GM19351 (cell line): ENCODE measurements at regions not wholly inside any gene's neighbourhood (a gene's known extent, or its start where the extent isn't known, plus 50 kb on each side); places are given as distances from the start of the nearest gene placed in this dataset.

Experiments
- ATAC-seq: cut with Tn5 transposase; IDR thresholded peaks from one replicate; pipeline ENCODE4 v1.9.1; 2021; ENCODE audit warnings: mild to moderate bottlenecking, moderate library complexity; ENCODE audit not compliant: unreplicated experiment

- ATAC-seq: no peak
Measured at GRCh38 chr13:43983373-43983772, 103.7 kb downstream of the LACC1 start.

GRCh38 chr13:43984292-43984691 is 104.6 kb downstream of the LACC1 start:
- no peak for ATAC-seq

- ATAC-seq: no peak
Measured at GRCh38 chr13:43985422-43986072, 105.8 kb downstream of the LACC1 start.

GRCh38 chr13:43986421-43986981 is 106.8 kb downstream of the LACC1 start:
- no peak for ATAC-seq

- no peak for ATAC-seq
Measured at GRCh38 chr13:43988302-43988701, 108.6 kb downstream of the LACC1 start.

GRCh38 chr13:43990021-43990420 is 110.3 kb downstream of the LACC1 start:
- no peak for ATAC-seq

- no peak for ATAC-seq
Measured at GRCh38 chr13:43990829-43991228, 111.1 kb downstream of the LACC1 start.

GRCh38 chr13:43991773-43992201 is 112.1 kb downstream of the LACC1 start:
- ATAC-seq: no peak

- ATAC-seq: no peak
Measured at GRCh38 chr13:43992211-43992610, 112.5 kb downstream of the LACC1 start.

GRCh38 chr13:43994999-43995859 is 115.5 kb downstream of the LACC1 start:
- ATAC-seq: no peak

GRCh38 chr13:43996221-43996620 is 116.5 kb downstream of the LACC1 start:
- ATAC-seq: no peak

GRCh38 chr13:44003481-44003880 is 123.8 kb downstream of the LACC1 start:
- ATAC-seq: no peak

GRCh38 chr13:44004878-44005277 is 125.2 kb downstream of the LACC1 start:
- no peak for ATAC-seq

GRCh38 chr13:44007451-44007850 is 127.7 kb downstream of the LACC1 start:
- ATAC-seq: no peak

- ATAC-seq: no peak
Measured at GRCh38 chr13:44011036-44011435, 131.3 kb downstream of the LACC1 start.

- ATAC-seq: no peak
Measured at GRCh38 chr13:44012910-44013757, 133.4 kb downstream of the LACC1 start.

GRCh38 chr13:44013758-44014291 is 134.1 kb downstream of the LACC1 start:
- ATAC-seq: no peak

GRCh38 chr13:44014501-44014900 is 134.8 kb downstream of the LACC1 start:
- ATAC-seq: no peak

- no peak for ATAC-seq
Measured at GRCh38 chr13:44015118-44015517, 135.4 kb downstream of the LACC1 start.

- no peak for ATAC-seq
Measured at GRCh38 chr13:44015811-44016210, 136.1 kb downstream of the LACC1 start.
